ENCODE measurements at regions not wholly inside any gene's neighbourhood (a gene's known extent, or its start where the extent isn't known, plus 50 kb on each side); places are given as distances from the start of the nearest gene placed in this dataset.

- Histone ChIP-seq H3K4me1 (ENCODE audit: control insufficient read depth in 1 of 2, insufficient read depth in 2 of 2, low read length in 2 of 2) (no peaks in the 10 kb centered on the region), H3K27me3 (ENCODE audit: control insufficient read depth in 1 of 2, insufficient read depth in 2 of 2, low read length in 1 of 2) (no peaks in the 10 kb centered on the region), H3K27ac (ENCODE audit: low read depth in 1 of 2, low read length in 2 of 2) (no peak overlapping the region), H3K9me3 (ENCODE audit: control insufficient read depth, low read length) (no peaks in the 10 kb centered on the region), H3K36me3 (ENCODE audit: control insufficient read depth in 1 of 2, insufficient read depth in 2 of 2, low read length in 1 of 2) (no peaks in the 10 kb centered on the region), H3K4me3 (ENCODE audit: low read length in 2 of 2) (no peak overlapping the region)
- intact Hi-C loops (cut with DNase I), result no loop called here
- DNase-seq, result peak; percentile 37 to 61
- 67 to 69% methylated on average over 42 of the region's 42 CpGs for WGBS, 2 donors
- ATAC-seq (ENCODE audit: low FRiP score), result no peak
Observed at GRCh38 chr20:63064745-63065711, 58.3 kb upstream of the BHLHE23 start.

DNA sequence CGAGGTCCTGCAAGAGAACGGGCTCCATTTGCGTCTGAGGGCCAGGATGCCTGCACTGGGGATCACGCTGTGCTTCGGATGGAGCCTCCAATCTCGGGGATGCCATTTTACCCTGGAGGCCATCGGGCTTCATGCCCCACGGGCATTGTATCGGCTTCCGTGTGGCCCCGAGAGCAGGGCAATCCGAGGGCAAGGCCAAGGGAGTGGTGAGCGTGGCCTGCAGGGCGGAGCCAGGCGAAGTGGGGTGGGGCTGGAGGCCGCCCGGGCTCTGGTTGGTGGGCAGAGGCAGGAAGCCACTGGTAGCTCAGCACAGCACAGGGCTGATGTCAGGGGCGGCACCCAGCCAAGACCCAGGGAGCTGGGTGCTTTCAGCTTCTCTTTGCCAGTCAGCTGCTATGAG lies 57.5 kb upstream of the BHLHE23 start:
- Histone ChIP-seq H3K9me3 (ENCODE audit: control insufficient read depth, low read length) (no peaks in the 10 kb centered on the region), H3K4me3 (ENCODE audit: low read length in 2 of 2) (no peak overlapping the region), H3K36me3 (ENCODE audit: control insufficient read depth in 1 of 2, insufficient read depth in 2 of 2, low read length in 1 of 2) (no peaks in the 10 kb centered on the region), H3K4me1 (ENCODE audit: control insufficient read depth in 1 of 2, insufficient read depth in 2 of 2, low read length in 2 of 2) (no peaks in the 10 kb centered on the region), H3K27me3 (ENCODE audit: control insufficient read depth in 1 of 2, insufficient read depth in 2 of 2, low read length in 1 of 2) (no peaks in the 10 kb centered on the region), H3K27ac (ENCODE audit: low read depth in 1 of 2, low read length in 2 of 2) (no peak overlapping the region)
- 83 to 85% methylated on average over 18 of the region's 18 CpGs for WGBS, 2 donors
- intact Hi-C loops (cut with DNase I), result no loop called here
- no peak for ATAC-seq (ENCODE audit: low FRiP score)
- peak; percentile 17 to 66 for DNase-seq

GRCh38 chr20:63062188-63063140 lies 55.7 kb upstream of the BHLHE23 start:
- Histone ChIP-seq H3K4me3 (ENCODE audit: low read length in 2 of 2) (no peak overlapping the region), H3K36me3 (ENCODE audit: control insufficient read depth in 1 of 2, insufficient read depth in 2 of 2, low read length in 1 of 2) (no peaks in the 10 kb centered on the region), H3K4me1 (ENCODE audit: control insufficient read depth in 1 of 2, insufficient read depth in 2 of 2, low read length in 2 of 2) (no peaks in the 10 kb centered on the region), H3K27ac (ENCODE audit: low read depth in 1 of 2, low read length in 2 of 2) (no peak overlapping the region), H3K9me3 (ENCODE audit: control insufficient read depth, low read length) (no peaks in the 10 kb centered on the region), H3K27me3 (ENCODE audit: control insufficient read depth in 1 of 2, insufficient read depth in 2 of 2, low read length in 1 of 2) (no peaks in the 10 kb centered on the region)
- DNase-seq (peak; percentile 12 to 51), ATAC-seq (ENCODE audit: low FRiP score) (no peak)
- WGBS, 2 donors, result 71 to 72% methylated on average over 23 of the region's 23 CpGs
- intact Hi-C loops (cut with DNase I), result no loop called here

DNA sequence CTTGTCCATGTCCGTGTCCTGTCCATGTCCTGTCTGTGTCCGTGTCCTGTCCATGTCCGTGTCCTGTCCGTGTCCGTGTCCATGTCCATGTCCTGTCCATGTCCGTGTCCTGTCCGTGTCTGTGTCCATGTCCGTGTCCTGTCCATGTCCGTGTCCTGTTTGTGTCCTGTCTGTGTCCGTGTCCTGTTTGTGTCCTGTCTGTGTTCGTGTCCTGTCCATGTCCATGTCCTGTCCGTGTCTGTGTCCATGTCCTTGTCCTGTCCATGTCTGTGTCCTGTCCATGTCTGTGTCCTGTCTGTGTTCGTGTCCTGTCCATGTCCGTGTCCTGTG lies 55.0 kb upstream of the BHLHE23 start:
- WGBS, 2 donors, result 92 to 95% methylated on average over 14 of the region's 14 CpGs
- Histone ChIP-seq H3K4me1 (ENCODE audit: control insufficient read depth in 1 of 2, insufficient read depth in 2 of 2, low read length in 2 of 2) (no peaks in the 10 kb centered on the region), H3K36me3 (ENCODE audit: control insufficient read depth in 1 of 2, insufficient read depth in 2 of 2, low read length in 1 of 2) (no peaks in the 10 kb centered on the region), H3K4me3 (ENCODE audit: low read length in 2 of 2) (no peak overlapping the region), H3K27me3 (ENCODE audit: control insufficient read depth in 1 of 2, insufficient read depth in 2 of 2, low read length in 1 of 2) (no peaks in the 10 kb centered on the region), H3K27ac (ENCODE audit: low read depth in 1 of 2, low read length in 2 of 2) (no peak overlapping the region), H3K9me3 (ENCODE audit: control insufficient read depth, low read length) (no peaks in the 10 kb centered on the region)
- intact Hi-C loops (cut with DNase I), result no loop called here
- DNase-seq (peak in 1 of 2 donors; percentile 13), ATAC-seq (ENCODE audit: low FRiP score) (no peak)

DNA sequence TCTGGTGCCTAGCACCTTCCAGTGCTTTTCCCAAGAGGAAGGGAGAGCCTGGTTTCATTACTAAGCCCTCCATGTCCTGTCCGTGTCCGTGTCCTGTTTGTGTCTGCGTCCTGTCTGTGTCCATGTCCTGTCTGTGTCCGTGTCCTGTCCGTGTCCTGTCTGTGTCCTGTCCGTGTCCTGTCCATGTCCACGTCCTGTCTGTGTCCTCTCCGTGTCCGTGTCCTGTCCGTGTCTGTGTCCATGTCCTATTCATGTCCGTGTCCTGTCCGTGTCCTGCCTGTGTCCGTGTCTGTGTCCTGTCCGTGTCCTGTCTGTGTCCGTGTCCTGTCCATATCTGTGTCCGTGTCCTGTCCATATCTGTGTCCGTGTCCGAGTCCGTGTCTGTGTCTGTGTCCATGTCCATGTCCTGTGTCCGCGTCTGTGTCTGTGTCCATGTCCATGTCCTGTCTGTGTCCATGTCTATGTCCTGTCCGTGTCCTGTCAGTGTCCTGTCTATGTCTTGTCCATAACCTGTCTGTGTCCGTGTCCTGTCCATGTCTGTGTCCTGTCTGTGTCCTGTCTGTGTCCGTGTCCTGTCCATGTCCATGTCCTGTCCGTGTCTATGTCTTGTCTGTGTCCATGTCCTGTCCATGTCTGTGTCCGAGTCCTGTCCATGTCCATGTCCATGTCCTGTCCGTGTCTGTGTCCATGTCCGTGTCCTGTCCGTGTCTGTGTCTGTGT lies 54.4 kb upstream of the BHLHE23 start:
- DNase-seq (peak; percentile 21 to 59), ATAC-seq (ENCODE audit: low FRiP score) (no peak)
- intact Hi-C loops (cut with DNase I), result no loop called here
- no peak overlapping the region for H3K27ac ChIP-seq (ENCODE audit: low read depth in 1 of 2, low read length in 2 of 2)
- H3K36me3 ChIP-seq (ENCODE audit: control insufficient read depth in 1 of 2, insufficient read depth in 2 of 2, low read length in 1 of 2), result no peaks in the 10 kb centered on the region
- H3K4me1 ChIP-seq (ENCODE audit: control insufficient read depth in 1 of 2, insufficient read depth in 2 of 2, low read length in 2 of 2), result no peaks in the 10 kb centered on the region
- H3K27me3 ChIP-seq (ENCODE audit: control insufficient read depth in 1 of 2, insufficient read depth in 2 of 2, low read length in 1 of 2), result no peaks in the 10 kb centered on the region
- H3K9me3 ChIP-seq (ENCODE audit: control insufficient read depth, low read length), result no peaks in the 10 kb centered on the region
- 93 to 94% methylated on average over 29 of the region's 29 CpGs for WGBS, 2 donors
- no peak overlapping the region for H3K4me3 ChIP-seq (ENCODE audit: low read length in 2 of 2)

DNA sequence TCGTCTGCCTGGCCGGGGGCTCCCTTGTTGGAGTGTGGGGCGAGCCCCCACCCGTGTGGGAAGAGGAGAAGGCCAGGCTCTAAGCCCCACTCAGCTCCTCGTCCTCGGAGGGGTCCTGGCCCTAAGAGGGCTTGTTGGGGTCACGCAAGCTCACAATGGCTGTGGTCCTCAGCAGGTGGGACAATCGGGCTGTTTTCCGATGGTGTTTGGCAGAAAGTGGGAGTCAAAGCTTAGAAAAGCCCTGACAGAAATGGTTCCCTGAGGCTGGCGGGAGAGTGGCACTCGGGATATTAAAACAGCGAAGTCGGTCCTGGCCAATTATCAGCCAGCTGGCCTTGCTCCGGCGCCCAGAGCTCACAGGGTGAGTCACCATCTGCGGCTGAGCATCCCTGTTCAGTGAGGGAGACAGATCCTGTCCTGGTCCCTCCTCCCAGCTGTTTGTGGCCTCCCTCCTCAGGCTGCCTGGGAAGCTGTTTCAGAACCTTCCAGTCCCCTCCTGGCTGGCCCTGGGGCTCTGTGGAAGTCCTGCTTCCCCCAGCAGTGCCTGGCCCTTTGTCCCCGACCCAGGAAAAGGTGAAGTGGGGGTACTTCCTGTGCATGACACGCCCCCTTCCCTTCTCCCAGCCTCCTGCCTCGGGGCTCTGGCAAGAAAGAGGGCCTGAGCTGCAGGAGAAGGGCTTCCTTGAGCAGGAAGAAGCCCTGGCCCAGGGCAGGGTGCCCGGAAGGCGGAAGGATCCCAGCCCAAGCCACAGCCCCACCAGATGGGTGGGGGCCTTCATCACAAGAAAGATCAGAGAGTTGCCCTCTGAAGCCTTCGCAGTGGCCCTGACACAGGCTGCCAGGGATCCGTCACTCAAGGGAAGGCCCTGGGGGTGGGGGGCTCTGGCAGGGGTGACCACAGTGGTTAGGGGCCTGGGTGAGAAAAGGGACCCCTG lies 53.6 kb upstream of the BHLHE23 start:
- no peaks in the 10 kb centered on the region for H3K27me3 ChIP-seq (ENCODE audit: control insufficient read depth in 1 of 2, insufficient read depth in 2 of 2, low read length in 1 of 2)
- WGBS, 2 donors, result 59 to 65% methylated on average over 23 of the region's 23 CpGs
- H3K27ac ChIP-seq (ENCODE audit: low read depth in 1 of 2, low read length in 2 of 2), result no peak overlapping the region
- no peaks in the 10 kb centered on the region for H3K36me3 ChIP-seq (ENCODE audit: control insufficient read depth in 1 of 2, insufficient read depth in 2 of 2, low read length in 1 of 2)
- no peak overlapping the region for H3K4me3 ChIP-seq (ENCODE audit: low read length in 2 of 2)
- DNase-seq (peak; percentile 34 to 57), ATAC-seq (ENCODE audit: low FRiP score) (no peak)
- H3K4me1 ChIP-seq (ENCODE audit: control insufficient read depth in 1 of 2, insufficient read depth in 2 of 2, low read length in 2 of 2), result no peaks in the 10 kb centered on the region
- intact Hi-C loops (cut with DNase I), result no loop called here
- H3K9me3 ChIP-seq (ENCODE audit: control insufficient read depth, low read length), result no peaks in the 10 kb centered on the region

DNA sequence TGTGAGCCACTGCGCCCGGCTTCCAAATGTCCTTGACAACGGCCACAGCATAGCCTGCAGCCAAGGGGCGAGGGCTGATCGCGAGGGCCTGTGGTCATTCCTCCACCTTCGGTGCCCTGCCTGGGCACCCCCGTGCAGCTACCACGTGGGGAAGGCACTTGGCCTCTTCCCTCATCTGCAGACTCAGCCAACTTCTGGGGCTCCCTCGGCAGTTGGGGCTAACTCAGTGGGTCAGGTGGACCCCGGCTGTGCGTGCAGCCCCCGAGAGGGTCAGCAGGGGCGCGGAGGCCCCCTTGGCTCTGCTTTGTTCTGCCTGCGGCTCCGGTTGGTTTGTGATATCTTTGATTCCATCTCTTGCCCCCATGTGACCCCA lies 52.9 kb upstream of the BHLHE23 start:
- no peaks in the 10 kb centered on the region for H3K36me3 ChIP-seq (ENCODE audit: control insufficient read depth in 1 of 2, insufficient read depth in 2 of 2, low read length in 1 of 2)
- no peaks in the 10 kb centered on the region for H3K4me1 ChIP-seq (ENCODE audit: control insufficient read depth in 1 of 2, insufficient read depth in 2 of 2, low read length in 2 of 2)
- 84 to 85% methylated on average over 17 of the region's 17 CpGs for WGBS, 2 donors
- no peaks in the 10 kb centered on the region for H3K9me3 ChIP-seq (ENCODE audit: control insufficient read depth, low read length)
- no peak overlapping the region for H3K4me3 ChIP-seq (ENCODE audit: low read length in 2 of 2)
- H3K27me3 ChIP-seq (ENCODE audit: control insufficient read depth in 1 of 2, insufficient read depth in 2 of 2, low read length in 1 of 2), result no peaks in the 10 kb centered on the region
- no peak overlapping the region for H3K27ac ChIP-seq (ENCODE audit: low read depth in 1 of 2, low read length in 2 of 2)
- intact Hi-C loops (cut with DNase I), result loop anchor here in 1 of 2 donors (5.0 kb wide), 2 partner anchors 118 to 173 kb away; no protein-coding TSS in a partner anchor
- peak; percentile 16 to 69 for DNase-seq
- ATAC-seq (ENCODE audit: low FRiP score), result no peak

All from aorta (tissue), 5 donors.